ENCODE measurements at regions not wholly inside any gene's neighbourhood (a gene's known extent, or its start where the extent isn't known, plus 50 kb on each side); places are given as distances from the start of the nearest gene placed in this dataset.
"Not testable (repeated sequence)": the region's sequence is repeated elsewhere in the genome, so short reads cannot be mapped to it uniquely, and the experiment has no call there.

DNA sequence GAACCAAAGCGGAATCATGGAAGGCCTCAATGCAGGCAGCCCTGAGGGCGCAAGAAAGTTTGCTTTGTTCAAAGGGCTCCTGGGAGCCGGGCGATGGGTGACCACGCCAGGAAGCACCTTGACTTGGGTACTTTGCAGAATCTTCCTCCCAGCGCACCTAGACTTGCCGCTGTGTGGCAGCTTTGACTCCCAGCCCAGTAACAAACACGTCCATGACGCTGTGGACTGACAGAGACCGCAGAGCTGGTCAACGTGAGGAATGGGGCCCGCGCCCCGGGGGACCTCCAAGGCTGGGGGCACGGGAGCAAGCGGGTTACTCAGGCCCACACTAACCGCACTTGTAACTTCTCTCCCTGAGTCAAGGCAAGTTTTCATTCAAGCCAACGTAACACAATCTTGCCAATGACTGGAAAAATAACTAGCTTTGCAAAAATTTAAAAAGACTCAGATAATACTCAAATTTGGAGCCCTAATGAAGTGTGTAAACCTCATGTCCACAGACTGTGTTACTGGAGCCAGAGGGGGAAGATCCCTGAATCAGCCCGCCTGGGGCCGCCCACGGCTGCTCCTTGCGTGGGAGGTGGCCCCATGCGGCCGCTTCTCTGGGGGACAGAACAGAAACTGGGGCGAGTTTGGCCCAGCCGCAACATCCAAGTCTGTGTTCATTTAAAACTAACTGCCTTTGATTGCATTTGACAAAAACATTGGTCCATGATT lies 130.8 kb downstream of the DNAJB6 start:
- FAIRE-seq (no peak), DNase-seq (ENCODE audit: low spot score) (no peak)

DNA sequence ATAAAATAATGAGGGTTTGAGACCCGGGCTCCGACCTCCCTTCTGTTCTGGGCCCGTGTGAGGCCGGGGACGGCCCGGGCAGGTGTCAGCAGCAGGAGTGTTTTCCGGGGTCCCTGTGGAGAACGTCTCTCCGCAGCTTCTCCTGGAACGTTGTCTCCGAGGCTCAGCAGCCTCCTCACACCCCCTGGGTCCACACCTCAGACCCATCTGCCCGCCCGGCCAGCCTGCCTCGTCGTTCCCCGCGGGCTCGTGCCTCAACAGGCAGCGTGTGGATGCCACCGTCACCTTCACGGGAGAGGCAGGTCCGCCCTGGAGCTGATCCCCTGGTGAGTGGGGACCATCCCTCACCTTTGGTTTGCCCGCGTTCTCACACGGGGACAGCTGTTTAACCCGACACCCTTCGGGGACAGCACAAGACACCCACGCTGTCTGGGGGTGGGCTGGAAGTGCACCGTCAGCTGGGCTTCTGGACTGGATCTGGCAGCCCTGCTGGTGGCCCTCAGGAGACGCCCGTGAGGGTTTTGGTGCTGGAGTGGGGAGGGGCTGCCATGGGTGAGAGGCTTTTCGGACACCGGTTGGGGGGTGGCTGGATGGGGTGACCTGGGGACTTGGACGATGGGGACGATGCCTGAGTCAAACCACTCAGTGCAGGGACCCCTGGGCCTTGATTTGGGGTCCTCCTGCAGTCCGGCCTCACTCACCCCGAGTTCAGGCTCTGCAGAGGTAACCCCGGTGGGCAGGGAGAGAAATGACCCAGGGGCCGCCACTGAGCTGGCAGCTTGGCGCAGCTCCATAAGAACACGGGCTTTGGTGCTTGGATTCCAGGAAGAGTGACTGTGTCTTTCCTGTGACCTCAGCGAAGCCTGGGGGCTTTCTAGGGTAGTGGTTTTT lies 131.7 kb downstream of the DNAJB6 start:
- no peak for DNase-seq (ENCODE audit: low spot score)
- no peak for FAIRE-seq

DNA sequence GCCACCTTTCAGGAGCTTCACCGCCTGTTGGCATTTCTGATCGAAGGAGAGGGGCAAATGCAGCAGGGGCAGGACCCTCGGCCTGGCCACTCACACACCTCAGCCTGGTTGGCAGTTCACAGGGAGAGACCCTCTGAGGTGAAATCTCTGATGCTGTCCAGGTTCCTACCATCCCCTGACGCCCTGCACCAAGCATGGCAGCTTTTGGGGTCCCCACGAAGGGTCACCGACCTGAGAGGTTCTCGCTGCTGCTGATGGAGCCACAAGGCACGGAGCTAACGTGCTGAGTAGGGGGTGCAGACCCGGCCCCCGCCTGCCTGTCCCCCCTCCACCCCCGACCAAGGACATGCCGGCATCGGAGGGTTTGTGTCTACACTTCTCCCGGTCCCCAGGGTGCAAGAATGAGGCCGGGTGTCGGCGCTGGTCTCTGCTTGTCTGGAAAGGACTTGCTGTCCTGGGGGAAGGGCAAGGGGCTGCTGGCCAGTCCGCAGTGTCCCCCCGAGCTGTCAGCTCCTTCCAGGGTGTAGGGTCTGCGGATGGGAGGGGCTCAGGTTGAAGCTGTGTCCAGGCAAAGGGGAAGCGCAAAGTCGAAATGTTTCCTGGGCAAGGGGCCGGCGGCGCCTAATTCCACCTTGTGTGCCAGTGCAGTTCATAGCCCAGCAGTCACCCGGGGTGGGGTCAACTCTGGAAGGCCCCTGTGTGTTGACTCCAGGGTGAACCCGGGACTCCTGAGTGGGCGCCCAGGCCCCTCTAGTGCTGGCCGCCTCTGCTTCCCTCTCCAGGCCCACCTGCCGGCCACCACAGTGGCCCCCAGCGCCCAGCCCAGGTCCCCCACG lies 132.6 kb downstream of the DNAJB6 start:
- FAIRE-seq (no peak), DNase-seq (ENCODE audit: low spot score) (no peak)

DNA sequence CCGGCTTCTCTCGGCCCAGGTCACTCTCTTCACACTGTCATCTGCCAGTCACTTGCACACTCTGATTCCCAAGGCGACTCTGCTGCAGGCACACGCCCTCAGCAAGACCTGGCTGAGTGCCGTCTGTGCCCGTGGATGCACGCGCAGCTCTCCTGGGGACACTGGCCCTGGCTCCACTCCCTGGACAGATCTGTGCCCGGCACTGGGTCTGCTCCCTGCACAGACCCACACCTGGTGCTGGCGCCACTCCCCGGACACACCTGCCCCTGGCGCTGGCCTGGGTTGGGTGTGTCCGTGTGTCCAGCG lies 133.2 kb downstream of the DNAJB6 start:
- FAIRE-seq (no peak), DNase-seq (ENCODE audit: low spot score) (no peak)

DNA sequence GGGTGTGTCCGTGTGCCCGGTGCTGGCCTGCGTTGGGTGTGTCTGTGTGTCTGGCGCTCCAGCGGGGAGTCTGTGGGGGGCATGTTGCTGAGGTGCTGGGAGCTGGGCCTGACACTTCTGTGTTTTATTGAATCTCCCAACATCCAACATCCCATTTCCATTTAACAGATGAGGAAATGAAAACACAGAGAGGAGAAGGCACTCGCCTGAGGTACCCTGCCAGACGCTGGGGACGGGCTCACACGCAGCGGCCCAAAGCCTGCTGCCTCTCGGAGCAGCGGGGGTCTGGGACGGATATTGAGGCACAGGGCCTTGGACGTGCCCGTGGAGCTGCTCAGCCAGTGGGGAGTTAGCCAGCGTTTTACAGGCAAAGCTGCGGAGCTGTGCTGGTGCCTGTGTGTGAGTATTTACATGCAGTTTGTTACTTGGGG lies 133.9 kb downstream of the DNAJB6 start:
- FAIRE-seq, result no peak
- no peak for DNase-seq (ENCODE audit: low spot score)

DNA sequence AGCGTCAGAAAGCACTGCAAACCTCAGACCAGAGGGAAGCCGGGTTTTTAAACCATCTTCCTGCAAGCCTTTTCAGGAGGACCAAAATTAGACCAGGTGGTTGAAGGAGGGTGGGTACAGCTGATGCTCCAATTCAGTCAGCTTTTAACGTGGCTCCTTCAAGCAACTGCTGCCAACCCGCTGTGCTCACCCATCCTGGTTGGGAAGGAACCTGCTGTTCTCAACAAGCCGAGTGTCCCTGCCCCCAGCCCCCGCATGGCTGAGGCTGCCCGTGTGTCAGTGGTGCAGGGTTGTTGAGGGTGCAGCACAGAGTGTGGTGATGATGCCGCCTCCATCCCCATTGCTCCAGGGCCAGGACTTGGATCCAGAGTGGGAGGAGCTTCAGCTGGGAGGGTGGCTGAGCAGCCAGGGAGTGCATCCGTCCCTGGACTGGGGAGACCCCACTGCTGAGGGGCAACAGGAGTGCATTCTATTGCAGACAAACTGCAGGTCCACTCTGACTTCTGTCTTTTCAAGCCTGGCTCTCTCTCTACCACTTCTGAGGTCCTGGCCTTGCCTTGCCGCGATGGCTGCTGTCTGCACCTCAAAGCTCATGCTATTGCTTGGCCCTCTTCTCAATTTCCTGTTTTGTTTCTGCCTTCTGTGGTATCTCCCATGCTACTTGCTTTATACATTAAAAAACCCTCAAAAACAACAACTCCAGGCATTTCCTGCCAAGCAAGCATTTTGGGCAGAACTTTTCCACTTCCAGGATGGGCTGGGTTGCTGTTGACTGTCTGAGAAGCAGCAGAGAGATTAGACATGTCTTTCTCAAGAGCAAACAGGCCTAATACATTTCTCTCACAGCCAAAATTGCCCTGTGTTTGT lies 134.7 kb downstream of the DNAJB6 start:
- FAIRE-seq, result no peak
- no peak for DNase-seq (ENCODE audit: low spot score)

DNA sequence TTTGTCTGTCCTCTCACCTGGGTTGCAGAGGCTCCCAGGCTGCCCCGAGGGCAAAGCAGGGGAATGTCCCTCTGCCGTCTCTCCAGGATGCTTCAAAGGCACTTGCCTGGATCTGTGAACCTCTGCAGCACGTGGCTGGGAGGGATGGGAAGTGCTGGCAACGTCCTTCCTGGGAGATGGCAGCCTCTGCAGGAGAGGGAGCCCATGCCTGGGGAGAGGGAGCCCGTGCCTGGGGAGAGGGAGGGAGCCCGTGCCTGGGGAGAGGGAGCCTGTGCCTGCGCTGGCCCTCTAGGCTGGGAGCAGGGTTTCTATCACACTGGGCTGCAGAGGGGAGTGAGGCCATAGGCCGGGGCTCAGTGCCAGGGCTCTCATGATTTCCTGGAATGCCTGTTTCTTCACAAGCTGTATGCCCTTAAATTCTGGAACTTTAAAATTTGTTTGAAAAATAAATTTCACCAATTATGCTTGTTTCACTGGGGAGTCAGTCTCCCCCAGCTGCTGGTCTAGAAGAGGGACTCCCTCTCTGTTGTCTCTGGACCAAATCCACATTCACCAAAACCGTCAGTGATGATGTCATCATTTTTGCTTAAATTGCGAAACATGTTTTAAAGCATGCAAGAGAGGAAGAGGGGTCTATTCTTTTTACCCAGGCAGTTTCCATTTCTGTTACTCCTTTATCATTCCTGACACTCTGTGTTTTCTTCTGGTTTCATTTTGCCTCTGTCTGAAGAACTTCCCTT lies 135.7 kb downstream of the DNAJB6 start:
- DNase-seq (ENCODE audit: low spot score) (no peak), FAIRE-seq (no peak)

DNA sequence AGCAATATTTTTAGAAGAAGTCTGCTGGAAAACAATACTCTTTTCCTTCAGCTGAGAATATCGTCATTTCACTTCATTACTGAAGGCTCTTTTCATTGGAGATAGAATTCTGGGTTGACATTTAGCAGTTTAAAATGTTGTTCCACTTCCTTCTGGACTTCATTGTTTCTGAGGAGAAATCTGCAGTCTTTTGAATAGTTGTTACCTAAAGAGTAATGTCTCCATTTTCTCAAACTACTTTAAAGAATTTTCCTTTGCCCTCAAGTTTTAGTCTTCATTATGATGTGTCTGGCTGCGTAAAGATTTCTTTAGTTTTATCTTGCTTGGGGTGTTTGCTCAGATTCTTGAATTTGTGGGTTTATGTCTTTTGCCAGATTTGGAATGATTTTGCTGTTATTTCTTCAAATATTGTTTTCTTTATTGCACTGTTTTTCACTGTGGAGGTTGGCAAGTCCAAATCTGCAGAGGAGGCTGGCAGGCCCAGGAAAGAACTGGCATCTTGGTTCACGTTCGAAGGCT lies 136.3 kb downstream of the DNAJB6 start:
- DNase-seq (ENCODE audit: low spot score) (no peak), FAIRE-seq (no peak)

DNA sequence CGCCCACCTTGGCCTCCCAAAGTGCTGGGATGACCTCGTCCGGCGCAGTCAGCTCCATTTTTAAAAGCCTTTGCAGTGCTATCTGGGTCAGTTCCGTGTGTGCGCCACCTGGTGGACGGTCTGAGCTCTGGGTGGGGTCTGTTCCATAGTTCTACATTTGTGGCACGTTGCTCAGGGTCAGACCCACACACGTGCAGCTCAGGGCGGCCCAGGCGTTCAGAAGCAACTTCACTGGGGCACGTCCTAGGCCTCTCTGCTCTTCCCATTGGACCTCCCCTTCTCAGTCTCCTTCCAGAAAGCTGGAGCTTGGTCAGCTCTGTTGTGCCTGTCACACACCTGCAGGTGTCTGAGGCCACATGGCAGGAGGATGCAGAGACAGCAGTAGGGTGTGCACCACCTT lies 137.9 kb downstream of the DNAJB6 start:
- FAIRE-seq, result no peak

DNA sequence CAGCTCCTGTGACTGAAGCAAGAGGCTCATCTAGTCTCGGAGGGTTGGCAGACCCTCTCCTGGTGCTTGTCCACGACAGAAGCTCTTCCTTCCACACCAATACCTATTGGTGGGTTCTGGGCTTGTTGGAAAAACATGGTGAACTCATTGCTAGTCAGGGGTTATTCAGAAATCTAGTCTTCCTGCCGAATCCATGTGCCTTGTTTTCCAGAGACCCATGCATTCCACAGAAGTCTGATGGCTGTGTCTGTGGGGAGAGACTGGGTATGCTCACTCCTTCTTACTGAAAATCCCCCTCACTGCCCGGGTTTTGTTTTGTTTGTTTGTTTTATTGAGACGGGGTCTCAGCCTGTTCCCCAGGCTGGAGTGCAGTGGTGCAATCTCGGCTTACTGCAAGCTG lies 138.3 kb downstream of the DNAJB6 start:
- no peak for FAIRE-seq

More for the DNA sequence above, 137.9 kb downstream of the DNAJB6 start:
- DNase-seq (ENCODE audit: low spot score), result no peak

DNA sequence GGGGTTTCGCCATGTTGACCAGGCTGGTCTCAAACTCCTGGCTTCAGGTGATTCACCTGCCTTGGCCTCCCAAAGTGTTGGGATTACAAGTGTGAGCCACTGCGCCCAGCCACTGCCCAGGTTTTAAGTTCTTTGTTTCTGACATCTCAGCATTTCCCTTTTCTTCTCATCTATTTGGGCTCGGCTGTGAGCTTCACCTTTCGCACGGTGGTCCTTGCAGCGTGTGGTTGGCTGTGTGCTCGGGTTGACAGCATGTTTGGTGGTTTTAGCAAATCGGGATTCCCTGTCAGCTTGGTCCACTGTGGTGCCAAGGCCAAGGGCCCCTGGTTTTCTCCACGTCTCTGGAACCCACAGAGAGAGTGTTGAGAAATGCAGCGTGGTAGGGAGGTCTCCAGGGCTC lies 138.8 kb downstream of the DNAJB6 start:
- FAIRE-seq (no peak), DNase-seq (ENCODE audit: low spot score) (no peak)

More for the DNA sequence above, 138.3 kb downstream of the DNAJB6 start:
- DNase-seq (ENCODE audit: low spot score), result no peak

DNA sequence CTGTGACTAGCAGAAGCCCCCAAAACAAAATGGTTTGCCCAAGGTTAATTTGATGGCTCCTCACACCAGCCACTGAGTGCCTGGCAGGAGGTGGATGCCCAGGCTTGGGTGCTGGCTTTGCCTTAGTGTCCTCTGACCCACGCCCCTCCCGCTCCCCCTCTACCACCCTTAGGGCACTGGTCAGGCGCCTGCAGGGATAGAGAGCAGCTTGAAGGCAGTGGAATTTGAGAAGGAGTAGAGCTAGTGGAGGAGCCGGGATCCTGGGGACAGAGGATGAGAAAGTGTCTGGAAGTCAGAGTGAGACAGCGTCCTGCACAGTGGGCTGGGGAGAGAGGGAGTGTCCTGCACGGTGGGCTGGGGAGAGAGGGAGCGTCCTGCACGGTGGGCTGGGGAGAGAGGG lies 139.4 kb downstream of the DNAJB6 start:
- no peak for DNase-seq (ENCODE audit: low spot score)
- FAIRE-seq, result no peak

DNA sequence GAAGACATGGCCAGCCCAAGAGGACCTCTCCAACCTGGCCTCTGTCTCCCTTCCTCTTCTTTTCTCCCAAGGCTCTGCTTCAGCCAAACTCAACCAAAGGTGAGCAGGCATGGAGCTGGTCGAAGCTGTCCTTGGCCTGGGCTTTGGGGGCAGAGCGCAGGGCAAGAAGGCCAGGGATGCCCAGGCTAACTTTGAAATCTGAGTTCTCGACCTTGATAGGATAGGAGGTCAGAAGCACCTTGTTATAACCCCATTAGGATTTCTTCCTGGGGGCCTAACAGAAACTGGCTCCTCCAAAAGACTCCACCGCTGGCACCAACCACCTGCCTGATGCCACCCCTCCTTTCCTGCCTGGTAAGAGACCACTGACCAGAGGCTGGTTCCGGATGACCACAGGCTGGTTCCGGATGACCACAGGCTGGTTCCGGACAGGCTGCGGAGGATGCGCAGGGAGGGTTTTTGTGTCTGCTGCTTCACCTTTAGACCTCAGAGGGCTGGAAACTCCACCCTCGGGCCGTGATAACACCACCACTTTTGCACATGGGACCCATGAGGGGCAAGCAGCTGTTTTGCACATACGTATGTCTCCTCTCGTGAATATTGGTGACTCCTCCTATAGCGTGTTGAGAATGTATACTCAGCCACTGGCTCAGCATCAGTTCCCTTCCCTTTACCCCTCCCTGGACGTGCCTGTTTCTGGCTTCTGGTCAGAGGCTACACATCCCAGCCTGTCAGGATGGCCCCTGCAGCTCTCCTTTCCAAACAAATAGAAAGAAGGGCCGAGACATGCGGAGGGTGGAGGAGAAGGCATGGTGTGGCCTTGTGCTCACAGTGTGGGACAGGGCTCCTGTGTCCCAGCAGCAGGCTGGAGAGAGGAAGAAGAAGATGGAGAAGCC lies 140.1 kb downstream of the DNAJB6 start:
- DNase-seq (ENCODE audit: low spot score) (no peak), FAIRE-seq (no peak)

DNA sequence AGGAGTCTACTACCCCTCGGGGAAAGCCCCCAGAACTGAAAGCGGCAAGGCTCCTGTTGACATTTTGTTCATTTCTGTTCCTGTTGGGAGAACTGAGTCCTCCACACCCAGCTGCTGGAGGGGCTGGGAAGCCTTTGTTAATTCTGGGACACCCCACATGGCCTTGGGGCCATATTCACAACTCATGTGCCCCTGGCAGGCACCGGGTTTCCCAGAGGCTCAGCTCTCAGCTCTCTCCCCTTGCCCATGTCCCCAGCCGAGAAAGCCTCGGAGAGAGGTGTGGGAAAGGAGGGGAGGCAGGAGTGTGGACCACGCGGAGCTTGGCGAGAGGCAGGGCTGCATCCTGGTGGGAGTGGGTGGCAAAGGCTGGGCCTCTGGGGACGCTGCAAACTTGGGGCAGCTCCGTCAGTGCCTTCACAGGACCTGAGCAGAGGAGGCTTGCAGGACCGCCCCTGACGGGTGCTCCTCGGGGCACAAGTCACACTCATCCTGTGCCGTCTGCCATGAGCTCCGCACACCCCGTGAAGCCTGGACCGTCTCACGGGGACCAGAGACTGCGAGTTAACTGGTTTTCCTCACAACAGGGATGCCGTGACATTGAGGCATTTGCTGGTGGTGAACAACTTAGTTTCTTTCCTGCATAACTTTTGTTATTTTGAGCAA lies 140.9 kb downstream of the DNAJB6 start:
- DNase-seq (ENCODE audit: low spot score) (no peak), FAIRE-seq (no peak)

DNA sequence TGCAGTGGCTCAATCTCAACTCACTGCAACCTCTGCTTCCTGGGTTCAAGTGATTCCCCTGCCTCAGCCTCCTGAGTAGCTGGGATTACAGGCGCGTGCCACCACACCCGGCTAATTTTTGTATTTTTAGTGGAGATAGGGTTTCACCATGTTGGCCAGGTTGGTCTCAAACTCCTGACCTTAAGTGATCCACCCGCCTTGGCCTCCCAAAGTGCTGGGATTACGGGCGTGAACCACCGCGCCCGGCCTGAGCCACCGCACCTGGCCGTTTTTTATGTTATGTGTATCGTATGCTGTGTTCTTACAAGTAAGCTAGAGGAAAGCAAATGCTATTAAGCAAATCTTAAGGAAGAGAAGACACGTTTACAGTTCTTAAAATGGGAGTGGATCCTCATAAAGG lies 141.8 kb downstream of the DNAJB6 start:
- not testable (repeated sequence) for DNase-seq (ENCODE audit: low spot score); FAIRE-seq

DNA sequence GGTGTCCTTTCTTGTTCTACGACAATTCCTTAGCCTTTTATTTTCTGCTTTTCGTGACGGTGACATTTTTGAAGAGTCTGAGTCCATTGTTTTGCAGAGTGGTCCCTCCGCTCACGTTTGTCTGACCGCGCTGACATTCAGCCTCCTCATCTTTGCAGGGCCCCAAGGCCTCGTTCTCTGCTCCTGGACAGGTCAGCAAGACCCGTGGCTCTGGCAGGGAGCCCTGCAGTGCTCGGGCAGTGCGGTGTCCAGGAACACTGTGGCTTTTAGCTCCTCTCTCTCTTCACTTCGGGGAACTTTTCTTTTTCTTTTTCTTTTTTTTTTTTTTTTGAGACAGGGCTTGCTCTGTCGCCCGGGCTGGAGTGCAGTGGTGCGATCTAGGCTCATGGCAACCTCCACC lies 142.5 kb downstream of the DNAJB6 start:
- no peak for FAIRE-seq
- DNase-seq (ENCODE audit: low spot score), result no peak

DNA sequence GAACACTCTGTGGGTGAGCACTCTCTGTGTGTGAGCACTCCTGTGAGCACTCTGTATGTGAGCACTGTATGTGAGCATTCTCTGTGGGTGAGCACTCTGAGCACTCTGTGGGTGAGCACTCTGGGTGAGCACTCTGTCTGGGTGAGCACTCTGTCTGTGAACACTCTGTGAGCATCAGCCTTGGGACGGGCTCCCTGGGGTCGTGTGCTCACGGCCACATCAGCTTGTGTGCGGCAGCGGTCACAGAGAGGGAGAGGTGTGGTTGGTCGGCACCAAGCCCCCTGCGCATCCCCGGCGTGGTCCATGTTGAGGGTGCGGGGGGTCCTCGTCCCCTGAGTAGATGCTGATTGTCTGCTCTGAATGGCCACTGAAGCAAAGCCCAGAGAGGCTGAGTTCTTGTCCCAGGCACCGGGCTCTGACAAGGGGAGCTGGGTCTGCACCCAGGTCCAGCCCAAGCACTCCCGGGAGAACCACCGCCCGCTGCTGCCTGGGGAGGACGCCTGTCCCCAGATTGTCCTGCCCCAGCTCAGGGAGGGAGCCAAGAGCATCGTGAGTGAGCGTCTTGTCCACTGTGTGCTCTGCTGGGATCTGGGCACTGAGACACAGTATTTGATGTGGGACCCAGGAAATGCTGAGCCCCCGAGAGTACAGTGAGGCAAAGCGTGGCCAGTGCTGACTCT lies 143.7 kb downstream of the DNAJB6 start:
- DNase-seq (ENCODE audit: low spot score), result no peak
- FAIRE-seq, result no peak

DNA sequence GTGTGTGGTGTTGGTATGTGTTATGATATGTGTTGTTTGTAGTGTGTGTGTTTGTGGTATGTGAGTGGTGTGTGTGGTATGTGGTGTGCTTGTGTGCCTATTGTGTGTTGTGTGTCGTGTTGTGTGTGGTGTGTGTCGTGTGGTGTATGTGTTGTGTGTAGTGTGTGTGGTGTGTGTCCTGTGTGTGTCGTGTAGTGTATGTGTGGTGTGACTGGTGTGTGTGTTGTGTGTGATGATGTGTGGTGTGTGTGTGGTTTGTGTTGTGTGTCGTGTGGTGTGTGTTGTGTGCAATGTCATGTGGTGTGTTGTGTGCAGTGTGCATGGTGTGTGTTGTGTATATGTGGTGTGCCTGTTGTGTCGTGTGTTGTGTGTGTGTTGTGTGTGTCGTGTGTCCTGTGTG lies 144.6 kb downstream of the DNAJB6 start:
- FAIRE-seq, result no peak
- no peak for DNase-seq (ENCODE audit: low spot score)

All from urothelium cell line (cell line).